Glutamatergic neuron (in vitro differentiated cells): ENCODE measurements at regions not wholly inside any gene's neighbourhood (a gene's known extent, or its start where the extent isn't known, plus 50 kb on each side); places are given as distances from the start of the nearest gene placed in this dataset.

Source experiments
- DNase-seq: peaks from one replicate; pipeline ENCODE4 v3.0.0; 2022
- H3K27ac Mint-ChIP-seq: one replicate; pipeline ENCODE4 v1.8.0; 2020; ENCODE audit warnings: mild to moderate bottlenecking, mixed read lengths, inconsistent platforms; ENCODE audit not compliant: unreplicated experiment
- H3K27me3 Mint-ChIP-seq: one replicate; pipeline ENCODE4 v1.8.0; 2020; ENCODE audit warnings: mild to moderate bottlenecking, moderate library complexity, mixed read lengths, inconsistent platforms; ENCODE audit not compliant: unreplicated experiment
- H3K36me3 Mint-ChIP-seq: one replicate; pipeline ENCODE4 v1.8.0; 2020; ENCODE audit warnings: mild to moderate bottlenecking, mixed read lengths, inconsistent platforms; ENCODE audit not compliant: unreplicated experiment
- H3K4me1 Mint-ChIP-seq: one replicate; pipeline ENCODE4 v1.8.0; 2020; ENCODE audit warnings: mild to moderate bottlenecking, low read depth, mixed read lengths, inconsistent platforms; ENCODE audit not compliant: unreplicated experiment
- H3K4me3 Mint-ChIP-seq: one replicate; pipeline ENCODE4 v1.8.0; 2020; ENCODE audit warnings: mild to moderate bottlenecking, mixed read lengths, inconsistent platforms; ENCODE audit not compliant: unreplicated experiment
- H3K9me3 Mint-ChIP-seq: one replicate; pipeline ENCODE4 v1.8.0; 2020; ENCODE audit warnings: mild to moderate bottlenecking, moderate library complexity, mixed read lengths, inconsistent platforms; ENCODE audit not compliant: unreplicated experiment
- TF ChIP-seq, protein P1 (sequence below): fragments of 200-600 bp; sonication (generic); IDR thresholded peaks from one replicate; pipeline ENCODE4 v1.5.0; 2021; ENCODE audit not compliant: partially characterized antibody, unreplicated experiment

DNA sequence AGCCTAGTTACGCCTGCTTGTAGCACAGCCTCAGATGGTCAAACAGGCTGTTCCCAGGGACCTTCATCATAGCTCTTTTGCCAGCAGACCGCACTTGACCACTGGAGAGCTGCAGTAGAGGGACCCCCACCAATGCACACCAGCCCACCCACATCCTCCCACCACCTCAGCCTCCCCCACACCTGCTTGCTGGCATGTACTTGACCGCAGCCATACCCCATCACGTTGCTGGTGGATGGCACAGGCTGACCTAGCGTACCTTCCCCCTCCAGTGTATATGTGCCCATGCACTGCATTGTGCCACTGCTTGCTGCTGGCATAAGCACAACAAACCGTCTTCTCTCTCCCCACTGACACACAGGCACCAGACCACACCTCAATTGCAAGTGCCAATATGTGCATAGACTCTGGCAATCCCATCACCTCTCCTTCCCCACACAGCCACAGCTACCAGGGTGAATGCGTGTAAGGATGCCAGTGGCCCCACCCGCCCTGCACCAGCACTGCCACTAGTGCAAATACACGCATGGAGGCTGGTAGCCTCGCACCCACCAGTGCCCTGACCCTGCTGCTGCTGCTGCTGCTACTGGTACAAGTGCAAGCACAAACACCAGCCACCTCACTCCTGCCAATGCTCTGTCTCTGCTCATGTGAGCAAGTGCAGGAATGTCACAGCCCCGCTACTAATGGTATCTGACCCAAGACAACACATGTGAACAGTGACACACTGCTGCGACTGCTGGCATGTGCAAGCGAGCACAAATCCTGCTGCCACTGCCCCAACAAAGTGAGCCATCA, 1377.6 kb downstream of the CDH11 start:
- TF ChIP-seq, protein P1, sequence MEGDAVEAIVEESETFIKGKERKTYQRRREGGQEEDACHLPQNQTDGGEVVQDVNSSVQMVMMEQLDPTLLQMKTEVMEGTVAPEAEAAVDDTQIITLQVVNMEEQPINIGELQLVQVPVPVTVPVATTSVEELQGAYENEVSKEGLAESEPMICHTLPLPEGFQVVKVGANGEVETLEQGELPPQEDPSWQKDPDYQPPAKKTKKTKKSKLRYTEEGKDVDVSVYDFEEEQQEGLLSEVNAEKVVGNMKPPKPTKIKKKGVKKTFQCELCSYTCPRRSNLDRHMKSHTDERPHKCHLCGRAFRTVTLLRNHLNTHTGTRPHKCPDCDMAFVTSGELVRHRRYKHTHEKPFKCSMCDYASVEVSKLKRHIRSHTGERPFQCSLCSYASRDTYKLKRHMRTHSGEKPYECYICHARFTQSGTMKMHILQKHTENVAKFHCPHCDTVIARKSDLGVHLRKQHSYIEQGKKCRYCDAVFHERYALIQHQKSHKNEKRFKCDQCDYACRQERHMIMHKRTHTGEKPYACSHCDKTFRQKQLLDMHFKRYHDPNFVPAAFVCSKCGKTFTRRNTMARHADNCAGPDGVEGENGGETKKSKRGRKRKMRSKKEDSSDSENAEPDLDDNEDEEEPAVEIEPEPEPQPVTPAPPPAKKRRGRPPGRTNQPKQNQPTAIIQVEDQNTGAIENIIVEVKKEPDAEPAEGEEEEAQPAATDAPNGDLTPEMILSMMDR = no peak
- no peaks in the 10 kb centered on the region for H3K4me1 Mint-ChIP-seq
- no peaks in the 10 kb centered on the region for H3K36me3 Mint-ChIP-seq
- no peak for DNase-seq
- no peak overlapping the region for H3K4me3 Mint-ChIP-seq
- no peaks in the 10 kb centered on the region for H3K27me3 Mint-ChIP-seq
- no peak overlapping the region for H3K27ac Mint-ChIP-seq
- peaks cover 3% of the 10 kb centered on the region for H3K9me3 Mint-ChIP-seq

DNA sequence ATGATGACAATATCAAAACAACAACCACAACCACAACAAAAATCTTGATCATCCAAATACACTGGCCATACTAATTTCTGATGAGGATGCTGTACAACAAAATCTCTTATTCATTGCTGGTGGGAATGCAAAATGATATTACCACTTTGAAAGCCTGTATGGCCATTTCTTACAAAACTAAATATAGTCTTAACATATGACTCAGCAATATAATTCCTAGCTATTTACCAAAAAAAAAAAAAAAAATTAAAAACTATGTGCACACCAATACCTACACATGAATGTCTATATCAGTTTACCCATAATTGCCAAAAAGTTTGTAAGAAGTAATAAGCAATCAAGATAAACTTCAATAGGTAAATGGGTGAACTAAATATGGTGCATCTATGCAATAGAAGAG, 1379.7 kb downstream of the CDH11 start:
- TF ChIP-seq, protein P1 = no peak
- Mint-ChIP-seq H3K27me3 (no peaks in the 10 kb centered on the region), H3K36me3 (no peaks in the 10 kb centered on the region), H3K4me1 (no peaks in the 10 kb centered on the region), H3K4me3 (no peak overlapping the region), H3K9me3 (peaks cover 3% of the 10 kb centered on the region), H3K27ac (no peak overlapping the region)
- DNase-seq = no peak

DNA sequence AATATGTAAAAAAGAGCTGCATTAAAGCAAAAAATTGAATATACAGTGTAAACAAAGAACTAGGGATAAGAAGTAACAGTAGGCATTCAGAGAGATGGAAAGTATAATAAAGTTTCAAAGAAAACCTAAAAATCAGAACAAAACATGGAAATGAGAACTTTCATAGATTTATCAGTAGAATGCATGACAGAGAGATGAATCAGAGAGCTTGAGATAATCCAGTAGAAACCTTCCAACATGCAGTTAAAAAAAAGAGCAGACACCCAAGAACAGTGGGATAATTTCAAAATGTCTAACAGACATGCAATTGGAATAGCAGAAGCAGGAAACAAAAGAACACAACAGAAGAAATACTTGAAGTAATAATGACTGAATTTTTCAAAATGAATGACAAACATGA, 1384.2 kb downstream of the CDH11 start:
- TF ChIP-seq, protein P1 = no peak
- no peak overlapping the region for H3K4me3 Mint-ChIP-seq
- H3K27ac Mint-ChIP-seq = no peak overlapping the region
- H3K4me1 Mint-ChIP-seq = no peaks in the 10 kb centered on the region
- H3K27me3 Mint-ChIP-seq = no peaks in the 10 kb centered on the region
- no peaks in the 10 kb centered on the region for H3K9me3 Mint-ChIP-seq
- no peaks in the 10 kb centered on the region for H3K36me3 Mint-ChIP-seq
- DNase-seq = no peak

DNA sequence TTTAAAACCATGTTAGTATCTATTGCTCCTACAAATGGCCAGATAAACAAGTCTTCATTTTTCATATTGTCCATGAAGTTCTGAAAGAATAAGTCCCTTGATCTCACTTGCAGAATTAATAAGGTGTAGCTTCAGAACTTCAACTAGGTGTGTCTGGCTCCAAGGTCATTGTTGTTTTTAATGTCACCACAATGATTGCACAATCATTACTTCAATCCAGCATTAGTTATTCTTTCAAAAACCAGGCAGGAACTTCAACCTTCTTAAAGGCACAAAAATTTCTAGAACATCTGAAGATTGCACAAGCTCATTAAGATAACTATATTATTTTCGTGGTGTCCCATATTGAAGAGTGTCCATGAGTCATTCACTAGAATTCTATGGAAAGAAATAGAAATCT, 1386.4 kb downstream of the CDH11 start:
- TF ChIP-seq, protein P1 = no peak
- Mint-ChIP-seq H3K27me3 (no peaks in the 10 kb centered on the region), H3K4me3 (no peak overlapping the region), H3K9me3 (no peaks in the 10 kb centered on the region), H3K36me3 (no peaks in the 10 kb centered on the region), H3K27ac (no peak overlapping the region), H3K4me1 (no peaks in the 10 kb centered on the region)
- no peak for DNase-seq

DNA sequence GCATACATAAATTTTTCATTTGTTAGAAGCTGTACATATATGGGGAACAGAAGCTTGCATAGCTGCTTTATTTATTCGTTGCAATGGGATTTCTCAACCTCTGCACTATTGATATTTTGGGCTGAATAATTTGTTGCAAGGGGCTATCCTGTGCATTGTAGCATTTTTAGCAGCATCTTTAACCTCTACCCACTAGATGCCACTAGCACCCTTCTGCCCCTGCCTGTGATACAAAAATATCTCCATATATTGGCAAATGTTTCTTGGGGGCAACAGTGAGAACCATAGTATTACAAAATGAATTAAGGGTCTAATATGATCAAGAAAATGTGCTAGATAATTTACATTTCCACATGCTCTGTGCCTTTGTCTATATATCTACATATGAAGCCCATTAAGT, 1401.0 kb downstream of the CDH11 start:
- no peaks in the 10 kb centered on the region for H3K4me1 Mint-ChIP-seq
- H3K9me3 Mint-ChIP-seq = no peaks in the 10 kb centered on the region
- TF ChIP-seq, protein P1 = no peak

More for the DNA sequence above, 1401.0 kb downstream of the CDH11 start:
- no peak overlapping the region for H3K4me3 Mint-ChIP-seq
- H3K27ac Mint-ChIP-seq = no peak overlapping the region
- DNase-seq = no peak
- H3K27me3 Mint-ChIP-seq = no peaks in the 10 kb centered on the region
- H3K36me3 Mint-ChIP-seq = no peaks in the 10 kb centered on the region
